Retina (tissue), 1 donor: ENCODE measurements at regions not wholly inside any gene's neighbourhood (a gene's known extent, or its start where the extent isn't known, plus 50 kb on each side); places are given as distances from the start of the nearest gene placed in this dataset.

Source experiments
- DNase-seq: peaks from one replicate; pipeline ENCODE4 v3.0.0-alpha.2; 2016

DNA sequence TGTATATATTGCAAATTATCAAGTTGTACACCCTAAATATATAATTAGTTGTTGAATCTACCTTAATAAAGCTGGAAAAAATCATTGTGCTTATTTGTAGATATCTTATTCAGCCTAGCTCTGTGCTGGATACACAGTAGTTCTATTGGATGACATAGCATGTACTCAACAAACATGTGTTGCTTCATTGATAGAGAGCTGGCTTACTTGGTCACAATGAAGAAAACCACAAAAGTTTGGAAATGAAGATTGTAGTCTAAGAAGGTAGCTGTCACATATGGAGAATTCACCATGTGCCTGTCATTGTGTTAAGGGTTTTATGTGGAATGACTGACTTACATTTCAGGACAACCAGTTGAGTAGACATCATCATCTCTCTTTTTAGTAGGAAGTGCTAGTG is 278.9 kb downstream of the LMO7 start:
- no peak for DNase-seq

DNA sequence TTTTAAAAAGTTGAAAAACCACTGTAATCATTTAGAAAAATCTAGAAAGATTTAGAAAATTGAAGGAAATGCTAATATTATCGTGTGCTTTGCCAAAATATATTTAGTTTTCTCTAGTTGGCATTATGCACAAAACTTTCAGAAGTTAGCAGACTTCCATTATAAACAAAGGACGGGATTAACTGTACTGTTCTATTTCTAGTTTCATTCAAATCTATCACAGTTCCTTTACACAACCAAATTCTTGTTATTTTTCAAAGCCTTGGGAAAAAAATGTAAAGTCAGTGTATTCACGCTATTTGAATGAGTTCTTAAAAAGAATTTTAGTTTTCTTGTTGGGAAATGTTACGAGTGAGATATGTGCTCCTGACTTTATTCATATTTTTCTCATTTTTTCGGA is 277.8 kb downstream of the LMO7 start:
- DNase-seq, result no peak

DNA sequence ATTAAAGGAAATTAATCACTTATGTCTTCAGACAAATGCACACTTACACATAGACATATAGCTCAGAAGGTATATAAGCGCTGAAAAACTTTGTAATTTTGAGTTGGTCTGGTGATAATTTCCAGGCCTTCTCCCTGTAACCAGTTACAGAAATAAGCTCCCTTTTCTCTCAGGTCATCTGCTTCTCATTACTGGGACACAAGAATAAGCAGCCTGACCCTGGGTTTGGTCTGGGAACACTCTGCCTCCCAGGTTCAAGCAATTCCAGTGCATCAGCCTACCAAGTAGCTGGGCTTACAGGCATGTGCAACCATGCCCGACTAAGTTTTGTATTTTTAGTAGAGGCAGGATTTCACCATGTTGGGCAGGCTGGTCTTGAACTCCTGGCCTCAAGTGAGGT is 274.5 kb downstream of the LMO7 start:
- no peak for DNase-seq
